Endothelial cell of umbilical vein (primary cell): ENCODE measurements at regions not wholly inside any gene's neighbourhood (a gene's known extent, or its start where the extent isn't known, plus 50 kb on each side); places are given as distances from the start of the nearest gene placed in this dataset.

Source experiments
- BruUV-seq: library from RNA; stranded (reverse); fragments of 400-500 nt; replicated peaks from 2 replicates; lab custom pipeline; 2021; lab: Mats Ljungman, UMichigan
- CTCF ChIA-PET: fragments of 300-600, 350-600 bp; sonication (Branson Sonifier 250); formaldehyde crosslinking; loops from one replicate; lab custom pipeline; 2021; ENCODE audit warnings: antibody characterized with exemption, inconsistent platforms; lab: Charles Lee
- POLR2A ChIA-PET: fragments of 300-600, 350-600 bp; sonication (Branson Sonifier 250); formaldehyde crosslinking; loops from one replicate; lab custom pipeline; 2021; ENCODE audit warnings: antibody characterized with exemption, inconsistent platforms; lab: Charles Lee
- DNase-seq: peaks from one replicate; pipeline ENCODE4 v3.0.0-alpha.2; 2011; ENCODE audit warnings: low read depth, low spot score
- FAIRE-seq: peaks from 2 replicates; lab custom pipeline; 2011; peaks lifted over from hg19 to GRCh38; lab: Jason Lieb, UNC
- H2AFZ ChIP-seq: 2 replicates; pipeline ENCODE4 v1.6.0; 2012; ENCODE audit warnings: low read depth, low read length, control low read depth, inconsistent platforms
- H3K27ac ChIP-seq: 2 replicates; pipeline ENCODE4 v1.5.1; 2011; ENCODE audit warnings: low read depth, mild to moderate bottlenecking, control low read depth, low read length, moderate library complexity; ENCODE audit not compliant: insufficient read depth
- H3K27me3 ChIP-seq, 2 experiments: 2 replicates each; pipeline versions ENCODE4 v1.6.0 to v1.6.1; 2011; ENCODE audit warnings: low read length in 2 of 2, mixed read lengths in 1 of 2; ENCODE audit not compliant: control insufficient read depth in 2 of 2, insufficient read depth in 2 of 2
- H3K36me3 ChIP-seq, 2 experiments: 2 replicates in 1 of 2; 3 replicates in 1 of 2; pipeline ENCODE4 v1.5.1; 2011; ENCODE audit warnings: low read length in 2 of 2, mild to moderate bottlenecking in 1 of 2, moderate library complexity in 1 of 2; ENCODE audit not compliant: control insufficient read depth in 2 of 2, insufficient read depth in 2 of 2; ENCODE audit errors: extremely low read depth in 1 of 2
- H3K4me1 ChIP-seq: 3 replicates; pipeline ENCODE4 v1.5.1; 2011; ENCODE audit warnings: mild to moderate bottlenecking, low read length; ENCODE audit not compliant: control insufficient read depth, insufficient read depth; ENCODE audit errors: extremely low read depth
- H3K4me2 ChIP-seq: 2 replicates; pipeline ENCODE4 v1.6.1; 2011; ENCODE audit warnings: low read length, control low read depth, mixed read lengths; ENCODE audit not compliant: insufficient read depth
- H3K4me3 ChIP-seq, 3 experiments: fragments of 200-600 bp in 1 of 3; sonication (generic), shearing (Covaris generic) in 1 of 3; replicated peaks in 1 of 3; 2 replicates each; pipeline ENCODE4 v1.5.1; 2011 to 2016; ENCODE audit warnings: control low read depth in 3 of 3, low read length in 3 of 3, mild to moderate bottlenecking in 2 of 3, inconsistent platforms in 1 of 3, low read depth in 1 of 3, moderate library complexity in 1 of 3; ENCODE audit not compliant: insufficient read depth in 1 of 3
- H3K79me2 ChIP-seq: 2 replicates; pipeline ENCODE4 v1.6.0; 2012; ENCODE audit warnings: low read length, inconsistent platforms; ENCODE audit not compliant: control insufficient read depth, insufficient read depth
- H3K9ac ChIP-seq: replicated peaks from 2 replicates; pipeline ENCODE3; 2011; ENCODE audit warnings: low read length, control low read depth; ENCODE audit not compliant: insufficient read depth; ENCODE audit errors: extremely low read depth
- H3K9me1 ChIP-seq: replicated peaks from 3 replicates; pipeline ENCODE4 v1.6.0; 2011; ENCODE audit warnings: mild to moderate bottlenecking, low read length; ENCODE audit not compliant: control insufficient read depth, insufficient read depth; ENCODE audit errors: extremely low read depth
- H3K9me3 ChIP-seq: replicated peaks from 2 replicates; pipeline ENCODE4 v1.5.1; 2012; ENCODE audit warnings: low read length, inconsistent platforms; ENCODE audit not compliant: control insufficient read depth, insufficient read depth
- H4K20me1 ChIP-seq: replicated peaks from 2 replicates; pipeline ENCODE3; 2011; ENCODE audit warnings: mild to moderate bottlenecking, low read length; ENCODE audit not compliant: control insufficient read depth, insufficient read depth; ENCODE audit errors: extremely low read depth
- EZH2 ChIP-seq: IDR thresholded peaks from 2 replicates; pipeline ENCODE4 v1.6.1; 2012; ENCODE audit warnings: borderline replicate concordance, low read depth, mild to moderate bottlenecking, moderate library complexity, low read length, inconsistent platforms; ENCODE audit not compliant: severe bottlenecking
- FOS ChIP-seq: IDR thresholded peaks from 2 replicates; pipeline ENCODE4 v1.6.1; 2011; ENCODE audit warnings: mild to moderate bottlenecking, low read length, moderate library complexity, borderline replicate concordance; ENCODE audit not compliant: insufficient read depth
- GATA2 ChIP-seq: IDR thresholded peaks from 2 replicates; pipeline ENCODE4 v1.7.0; 2011; ENCODE audit warnings: low read depth, mild to moderate bottlenecking, moderate library complexity, mixed read lengths, low read length; ENCODE audit not compliant: insufficient read length, insufficient read depth
- JUN ChIP-seq: IDR thresholded peaks from 2 replicates; pipeline ENCODE4 v1.6.1; 2011; ENCODE audit warnings: borderline replicate concordance, low read depth; ENCODE audit not compliant: insufficient read length, insufficient read depth
- MYC ChIP-seq: IDR thresholded peaks from one replicate; pipeline ENCODE4 v1.6.1; 2011; ENCODE audit warnings: mild to moderate bottlenecking, low read depth, low read length
- POLR2A ChIP-seq: IDR thresholded peaks from 2 replicates; pipeline ENCODE4 v1.6.1; 2012; ENCODE audit warnings: low read depth, mild to moderate bottlenecking, control low read depth, low read length
- POLR2AphosphoS5 ChIP-seq: IDR thresholded peaks from 2 replicates; pipeline ENCODE4 v1.6.1; 2012; ENCODE audit warnings: low read depth, mild to moderate bottlenecking, control low read depth, low read length, moderate library complexity; ENCODE audit not compliant: insufficient read depth
- dilution Hi-C: fragments of 300-500 bp; cut with MboI; formaldehyde crosslinking; loops from one replicate; pipeline ENCODE4 v1.15.0; 2019; ENCODE audit warnings: low sequenced_read_pairs; ENCODE audit not compliant: extremely low pct_ligation_motif_present
- intact Hi-C: fragments of 100-400 bp; cut with micrococcal nuclease; formaldehyde crosslinking; loops from one replicate; pipeline ENCODE4 v1.10.0; 2022
- TF ChIP-seq, protein P1 (sequence below), 2 donors: IDR thresholded peaks; 1 replicate in 1 of 2; 2 replicates in 1 of 2; pipeline ENCODE4 v1.5.1; 2011; ENCODE audit warnings: low read length in 2 of 2, mild to moderate bottlenecking in 2 of 2, moderate library complexity in 2 of 2, control low read depth in 1 of 2, inconsistent platforms in 1 of 2, low read depth in 1 of 2; ENCODE audit not compliant: insufficient read depth in 1 of 2; ENCODE audit errors: extremely low read depth in 1 of 2
- TF ChIP-seq, protein P2 (sequence below): IDR thresholded peaks from 2 replicates; pipeline ENCODE4 v1.6.1; 2011; ENCODE audit not compliant: insufficient read depth, insufficient read length

DNA sequence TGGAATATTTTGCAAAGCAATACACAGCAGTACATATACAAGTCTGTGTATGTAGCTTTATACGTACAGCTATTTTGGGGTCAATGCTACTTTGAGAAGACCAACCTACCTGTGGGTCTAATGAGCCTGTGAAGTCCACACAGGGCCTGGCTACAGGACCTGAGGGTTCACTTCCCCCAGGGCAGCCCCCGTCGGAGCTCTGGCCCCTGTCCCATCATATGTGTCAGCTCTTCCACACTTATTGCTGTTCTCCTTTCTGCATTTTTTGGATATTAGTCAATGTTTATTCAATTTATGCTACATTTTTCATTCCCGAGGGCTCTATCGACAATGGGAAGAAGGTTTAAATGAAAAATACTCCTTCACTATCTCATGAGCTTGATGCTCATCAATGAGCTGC lies 1473.6 kb downstream of the BRD1 start:
- H3K9me3 ChIP-seq = peaks cover 11% of the 10 kb centered on the region
- H3K4me2 ChIP-seq = no peak overlapping the region
- no peak for DNase-seq
- no peaks in the 10 kb centered on the region for H3K27me3 ChIP-seq
- H3K79me2 ChIP-seq = no peaks in the 10 kb centered on the region
- BruUV-seq = no TSS peak
- H3K4me3 ChIP-seq = no peak overlapping the region
- TF ChIP-seq MYC (no peak), POLR2A (no peak), POLR2AphosphoS5 (no peak), JUN (no peak), EZH2 (no peak), FOS (no peak), GATA2 (no peak)
- TF ChIP-seq, protein P1, sequence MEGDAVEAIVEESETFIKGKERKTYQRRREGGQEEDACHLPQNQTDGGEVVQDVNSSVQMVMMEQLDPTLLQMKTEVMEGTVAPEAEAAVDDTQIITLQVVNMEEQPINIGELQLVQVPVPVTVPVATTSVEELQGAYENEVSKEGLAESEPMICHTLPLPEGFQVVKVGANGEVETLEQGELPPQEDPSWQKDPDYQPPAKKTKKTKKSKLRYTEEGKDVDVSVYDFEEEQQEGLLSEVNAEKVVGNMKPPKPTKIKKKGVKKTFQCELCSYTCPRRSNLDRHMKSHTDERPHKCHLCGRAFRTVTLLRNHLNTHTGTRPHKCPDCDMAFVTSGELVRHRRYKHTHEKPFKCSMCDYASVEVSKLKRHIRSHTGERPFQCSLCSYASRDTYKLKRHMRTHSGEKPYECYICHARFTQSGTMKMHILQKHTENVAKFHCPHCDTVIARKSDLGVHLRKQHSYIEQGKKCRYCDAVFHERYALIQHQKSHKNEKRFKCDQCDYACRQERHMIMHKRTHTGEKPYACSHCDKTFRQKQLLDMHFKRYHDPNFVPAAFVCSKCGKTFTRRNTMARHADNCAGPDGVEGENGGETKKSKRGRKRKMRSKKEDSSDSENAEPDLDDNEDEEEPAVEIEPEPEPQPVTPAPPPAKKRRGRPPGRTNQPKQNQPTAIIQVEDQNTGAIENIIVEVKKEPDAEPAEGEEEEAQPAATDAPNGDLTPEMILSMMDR (IDR thresholded peaks at IDR 0.05; ENCODE audit: extremely low read depth in 1 of 2, insufficient read depth in 1 of 2, low read depth in 1 of 2, low read length in 2 of 2) = no peak
- TF ChIP-seq, protein P2, sequence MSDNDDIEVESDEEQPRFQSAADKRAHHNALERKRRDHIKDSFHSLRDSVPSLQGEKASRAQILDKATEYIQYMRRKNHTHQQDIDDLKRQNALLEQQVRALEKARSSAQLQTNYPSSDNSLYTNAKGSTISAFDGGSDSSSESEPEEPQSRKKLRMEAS = no peak
- H3K4me1 ChIP-seq = no peaks in the 10 kb centered on the region
- POLR2A ChIA-PET = no interaction called here
- CTCF ChIA-PET = interaction anchor here (1.5 kb wide), 1 partner anchor 11 kb away, joined by 3 read pairs; no protein-coding TSS in a partner anchor
- no peak overlapping the region for H3K9ac ChIP-seq
- dilution Hi-C loops = no loop called here
- intact Hi-C loops = no loop called here
- H3K9me1 ChIP-seq = no peaks in the 10 kb centered on the region
- H2AFZ ChIP-seq = no peak overlapping the region
- FAIRE-seq = no peak
- H4K20me1 ChIP-seq = no peaks in the 10 kb centered on the region
- no peaks in the 10 kb centered on the region for H3K36me3 ChIP-seq
- H3K27ac ChIP-seq = no peak overlapping the region
